Lung (tissue), 11 donors: ENCODE measurements at regions not wholly inside any gene's neighbourhood (a gene's known extent, or its start where the extent isn't known, plus 50 kb on each side); places are given as distances from the start of the nearest gene placed in this dataset.
A peak's percentile ranks its signal among the peaks of the same experiment; 100 is the strongest.
"Not testable (repeated sequence)": the region's sequence is repeated elsewhere in the genome, so short reads cannot be mapped to it uniquely, and the experiment has no call there.

Source experiments
- ATAC-seq: fragments of 200-7000 bp; cut with Tn5 transposase; one replicate; pipeline ENCODE4 v1.9.1; 2020; ENCODE audit warnings: moderate number of reproducible peaks; ENCODE audit not compliant: insufficient read depth, low FRiP score
- DNase-seq, 3 donors: peaks; one replicate each; pipeline ENCODE4 v3.0.0-alpha.2; 2013 to 2017
- H3K27ac ChIP-seq, 2 donors: one replicate each; pipeline ENCODE4 v1.5.1; 2013; ENCODE audit warnings: mild to moderate bottlenecking in 2 of 2, moderate library complexity in 2 of 2, control low read depth in 1 of 2, inconsistent platforms in 1 of 2, low read depth in 1 of 2, low read length in 1 of 2
- H3K27me3 ChIP-seq, 3 donors: one replicate each; pipeline ENCODE4 v1.5.1; 2013; ENCODE audit warnings: low read length in 2 of 3; ENCODE audit not compliant: control insufficient read depth in 3 of 3, insufficient read depth in 3 of 3
- H3K36me3 ChIP-seq, 4 donors: one replicate each; pipeline ENCODE4 v1.5.1; 2013; ENCODE audit warnings: low read length in 4 of 4, mild to moderate bottlenecking in 1 of 4, moderate library complexity in 1 of 4; ENCODE audit not compliant: control insufficient read depth in 4 of 4, insufficient read depth in 4 of 4
- H3K4me1 ChIP-seq, 5 donors: one replicate each; pipeline ENCODE4 v1.5.1; 2013; ENCODE audit warnings: low read length in 5 of 5, mild to moderate bottlenecking in 2 of 5, moderate library complexity in 1 of 5; ENCODE audit not compliant: control insufficient read depth in 5 of 5, insufficient read depth in 5 of 5
- H3K4me3 ChIP-seq: one replicate; pipeline ENCODE4 v1.5.1; 2013; ENCODE audit warnings: mild to moderate bottlenecking, control low read depth, moderate library complexity
- H3K9ac ChIP-seq, 2 donors: one replicate each; pipeline ENCODE4 v1.5.1; 2013; ENCODE audit warnings: low read length in 2 of 2, control low read depth in 1 of 2; ENCODE audit not compliant: insufficient read depth in 1 of 2
- H3K9me3 ChIP-seq, 4 donors: one replicate each; pipeline ENCODE4 v1.5.1; 2013; ENCODE audit warnings: low read length in 3 of 4, mild to moderate bottlenecking in 1 of 4, moderate library complexity in 1 of 4; ENCODE audit not compliant: control insufficient read depth in 4 of 4, insufficient read depth in 3 of 4
- WGBS, 2 donors: extraction: QIAGEN DNeasy Blood & Tissue Kit; methylation state at CpG; one replicate each; pipeline ENCODE4 v1.1.7; 2013; 5-methylcytosine and 5-hydroxymethylcytosine counted together
- TF ChIP-seq, protein P1 (sequence below): IDR thresholded peaks from 2 replicates; pipeline ENCODE4 v1.5.1; 2012; ENCODE audit warnings: mild to moderate bottlenecking; ENCODE audit errors: control extremely low read depth, extremely low read depth
- donor health status: control.
- donor health status: control.
- donor health status: Bipolar disorder and iron deficiency.
- donor health status: healthy.
- donor health status: DM: yes; HTN: yes; CAD: no.

DNA sequence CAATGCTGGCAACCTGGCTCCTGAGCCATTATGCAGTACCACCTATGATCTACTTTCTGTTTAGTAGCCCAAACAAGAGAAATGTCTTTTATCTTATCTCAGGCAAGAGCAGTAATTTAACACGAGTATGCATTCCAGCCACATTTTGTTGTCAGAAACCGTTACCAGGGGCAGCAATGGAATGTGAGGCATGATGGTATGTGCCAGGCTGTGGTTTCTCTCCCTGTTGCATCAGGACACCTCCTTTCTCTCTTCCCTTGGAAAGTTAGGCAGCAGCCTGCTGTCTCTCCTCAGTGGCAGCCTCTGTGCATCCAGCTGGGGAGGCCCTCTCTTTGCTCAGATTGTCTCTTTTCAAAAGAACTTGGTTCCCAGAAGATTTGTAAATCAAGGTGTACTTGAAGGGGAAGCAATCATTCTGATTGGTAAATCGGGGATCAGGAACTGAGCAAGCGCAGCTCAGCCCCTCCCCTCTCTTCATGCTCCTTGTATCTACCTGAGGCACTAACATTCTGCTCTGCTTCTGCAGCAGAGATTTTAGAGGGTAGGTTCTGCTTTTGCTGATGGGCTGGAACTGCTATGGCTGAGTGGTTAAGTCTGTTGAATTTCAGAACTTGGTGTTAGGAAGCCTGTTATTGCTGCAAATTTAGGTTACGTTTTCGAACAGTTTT lies 229.2 kb downstream of the ADAMTS15 start:
- Histone ChIP-seq H3K36me3 (no peaks in the 10 kb centered on the region), H3K4me1 (peaks cover 0 to 19% (median 7%) of the 10 kb centered on the region in 5 donors), H3K9me3 (peaks cover 0 to 25% (median 2%) of the 10 kb centered on the region in 4 donors), H3K27ac (peak overlapping the region in 1 of 2 donors; percentile 72), H3K9ac (no peak overlapping the region), H3K4me3 (no peak overlapping the region), H3K27me3 (no peaks in the 10 kb centered on the region)
- 72 to 78% methylated on average over 6 of the region's 6 CpGs for WGBS, 2 donors
- peak; percentile 49 for ATAC-seq
- TF ChIP-seq, protein P1, sequence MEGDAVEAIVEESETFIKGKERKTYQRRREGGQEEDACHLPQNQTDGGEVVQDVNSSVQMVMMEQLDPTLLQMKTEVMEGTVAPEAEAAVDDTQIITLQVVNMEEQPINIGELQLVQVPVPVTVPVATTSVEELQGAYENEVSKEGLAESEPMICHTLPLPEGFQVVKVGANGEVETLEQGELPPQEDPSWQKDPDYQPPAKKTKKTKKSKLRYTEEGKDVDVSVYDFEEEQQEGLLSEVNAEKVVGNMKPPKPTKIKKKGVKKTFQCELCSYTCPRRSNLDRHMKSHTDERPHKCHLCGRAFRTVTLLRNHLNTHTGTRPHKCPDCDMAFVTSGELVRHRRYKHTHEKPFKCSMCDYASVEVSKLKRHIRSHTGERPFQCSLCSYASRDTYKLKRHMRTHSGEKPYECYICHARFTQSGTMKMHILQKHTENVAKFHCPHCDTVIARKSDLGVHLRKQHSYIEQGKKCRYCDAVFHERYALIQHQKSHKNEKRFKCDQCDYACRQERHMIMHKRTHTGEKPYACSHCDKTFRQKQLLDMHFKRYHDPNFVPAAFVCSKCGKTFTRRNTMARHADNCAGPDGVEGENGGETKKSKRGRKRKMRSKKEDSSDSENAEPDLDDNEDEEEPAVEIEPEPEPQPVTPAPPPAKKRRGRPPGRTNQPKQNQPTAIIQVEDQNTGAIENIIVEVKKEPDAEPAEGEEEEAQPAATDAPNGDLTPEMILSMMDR: no peak
- peak; percentile 29 to 48 (median 29) for DNase-seq

- Histone ChIP-seq H3K9ac (no peak overlapping the region), H3K4me1 (peaks cover 0 to 15% (median 7%) of the 10 kb centered on the region in 5 donors), H3K9me3 (peaks cover 0 to 25% (median 4%) of the 10 kb centered on the region in 4 donors), H3K36me3 (no peaks in the 10 kb centered on the region), H3K27me3 (no peaks in the 10 kb centered on the region), H3K4me3 (no peak overlapping the region), H3K27ac (no peak overlapping the region)
- TF ChIP-seq, protein P1: no peak
- DNase-seq (no peak), ATAC-seq (no peak)
- WGBS, 2 donors: 89 to 92% methylated on average over 4 of the region's 4 CpGs
These were observed 230.8 kb downstream of the ADAMTS15 start for GRCh38 chr11:130679247-130679646.

- not testable (repeated sequence) for ATAC-seq, DNase-seq, H3K27me3 ChIP-seq, H3K36me3 ChIP-seq, H3K4me1 ChIP-seq, H3K4me3 ChIP-seq, H3K27ac ChIP-seq, H3K9ac ChIP-seq
- H3K9me3 ChIP-seq: peaks cover 0 to 25% (median 4%) of the 10 kb centered on the region in 4 donors
- 83% methylated on average over 2 of the region's 2 CpGs for WGBS, 2 donors
These were observed 233.8 kb downstream of the SNX19 start for GRCh38 chr11:130682471-130682870.

- Histone ChIP-seq H3K4me3 (no peak overlapping the region), H3K36me3 (no peaks in the 10 kb centered on the region), H3K9ac (no peak overlapping the region), H3K27me3 (no peaks in the 10 kb centered on the region), H3K4me1 (peaks cover 0 to 13% (median 0%) of the 10 kb centered on the region in 5 donors), H3K9me3 (no peaks in the 10 kb centered on the region), H3K27ac (no peak overlapping the region)
- DNase-seq: peak in 2 of 3 donors; percentile 22 to 40
- TF ChIP-seq, protein P1: no peak
- 79 to 86% methylated on average over 4 of the region's 4 CpGs for WGBS, 2 donors
- ATAC-seq: no peak
These were observed 226.9 kb downstream of the SNX19 start for GRCh38 chr11:130689222-130689908.
